ENCODE measurements at regions not wholly inside any gene's neighbourhood (a gene's known extent, or its start where the extent isn't known, plus 50 kb on each side); places are given as distances from the start of the nearest gene placed in this dataset.

- in situ Hi-C loops (cut with HindIII; ENCODE audit: low sequenced_read_pairs): no loop called here
- TF ChIP-seq CTCF (IDR thresholded peaks at IDR 0.05; ENCODE audit: low read depth, low read length, missing control alignments): no peak
- no peak for DNase-seq (ENCODE audit: low read depth)
- no peak overlapping the region for H3K4me3 ChIP-seq (ENCODE audit: low read depth, low read length)
Observed at GRCh38 chr1:233523047-233523446, 90.9 kb upstream of the KCNK1 start.

- in situ Hi-C loops (cut with HindIII; ENCODE audit: low sequenced_read_pairs): no loop called here
- H3K4me3 ChIP-seq (ENCODE audit: low read depth, low read length): no peak overlapping the region
- TF ChIP-seq CTCF (IDR thresholded peaks at IDR 0.05; ENCODE audit: low read depth, low read length, missing control alignments): no peak
- no peak for DNase-seq (ENCODE audit: low read depth)
Observed at GRCh38 chr1:233527818-233528217, 86.1 kb upstream of the KCNK1 start.

GRCh38 chr1:233530665-233531386, 83.1 kb upstream of the KCNK1 start:
- in situ Hi-C loops (cut with HindIII; ENCODE audit: low sequenced_read_pairs): no loop called here
- no peak overlapping the region for H3K4me3 ChIP-seq (ENCODE audit: low read depth, low read length)
- TF ChIP-seq CTCF (IDR thresholded peaks at IDR 0.05; ENCODE audit: low read depth, low read length, missing control alignments): no peak
- no peak for DNase-seq (ENCODE audit: low read depth)

- H3K4me3 ChIP-seq (ENCODE audit: low read depth, low read length): no peak overlapping the region
- TF ChIP-seq CTCF (IDR thresholded peaks at IDR 0.05; ENCODE audit: low read depth, low read length, missing control alignments): no peak
- no peak for DNase-seq (ENCODE audit: low read depth)
- in situ Hi-C loops (cut with HindIII; ENCODE audit: low sequenced_read_pairs): no loop called here
Observed at GRCh38 chr1:233540816-233541215, 73.1 kb upstream of the KCNK1 start.

GRCh38 chr1:233543338-233544255, 70.3 kb upstream of the KCNK1 start:
- no peak for TF ChIP-seq CTCF (IDR thresholded peaks at IDR 0.05; ENCODE audit: low read depth, low read length, missing control alignments)
- no peak overlapping the region for H3K4me3 ChIP-seq (ENCODE audit: low read depth, low read length)
- peak; percentile 9 for DNase-seq (ENCODE audit: low read depth)
- in situ Hi-C loops (cut with HindIII; ENCODE audit: low sequenced_read_pairs): no loop called here

GRCh38 chr1:233544304-233544703, 69.6 kb upstream of the KCNK1 start:
- no peak for DNase-seq (ENCODE audit: low read depth)
- no peak overlapping the region for H3K4me3 ChIP-seq (ENCODE audit: low read depth, low read length)
- in situ Hi-C loops (cut with HindIII; ENCODE audit: low sequenced_read_pairs): no loop called here
- TF ChIP-seq CTCF (IDR thresholded peaks at IDR 0.05; ENCODE audit: low read depth, low read length, missing control alignments): no peak
